Heart right ventricle (tissue), 16 donors: ENCODE measurements at regions not wholly inside any gene's neighbourhood (a gene's known extent, or its start where the extent isn't known, plus 50 kb on each side); places are given as distances from the start of the nearest gene placed in this dataset.

Source experiments
- ATAC-seq, 8 donors: fragments of 200-7000 bp; cut with Tn5 transposase; one replicate each; pipeline ENCODE4 v1.9.1; 2020; ENCODE audit warnings: mild to moderate bottlenecking in 8 of 8, moderate library complexity in 8 of 8, moderate number of reproducible peaks in 1 of 8
- DNase-seq, 2 donors: peaks; one replicate each; pipeline ENCODE4 v3.0.0-alpha.2; 2020
- H3K27ac ChIP-seq, 10 donors: fragments of 200-600 bp; sonication (generic) in 2 of 10; one replicate each; pipeline versions ENCODE4 v1.5.0 to v1.8.0; 2020 to 2022; ENCODE audit warnings: mild to moderate bottlenecking in 3 of 10
- H3K27me3 ChIP-seq, 7 donors: fragments of 200-600 bp; one replicate each; pipeline ENCODE4 v1.8.0; 2021 to 2022; ENCODE audit warnings: mild to moderate bottlenecking in 2 of 7
- H3K36me3 ChIP-seq, 9 donors: fragments of 200-600 bp; sonication (generic) in 1 of 9; one replicate each; pipeline versions ENCODE4 v1.5.0 to v1.8.0; 2020 to 2022; ENCODE audit warnings: mild to moderate bottlenecking in 2 of 9
- H3K4me1 ChIP-seq, 9 donors: fragments of 200-600 bp; sonication (generic) in 1 of 9; one replicate each; pipeline versions ENCODE4 v1.5.0 to v1.8.0; 2020 to 2022; ENCODE audit warnings: mild to moderate bottlenecking in 4 of 9
- H3K4me3 ChIP-seq, 10 donors: fragments of 200-600 bp; sonication (generic) in 2 of 10; one replicate each; pipeline versions ENCODE4 v1.5.0 to v1.8.0; 2020 to 2022; ENCODE audit warnings: mild to moderate bottlenecking in 7 of 10, moderate library complexity in 2 of 10
- H3K9me3 ChIP-seq, 11 donors: fragments of 200-600 bp in 10 of 11; sonication (generic) in 2 of 11; one replicate each; pipeline versions ENCODE4 v1.5.0 to v1.8.0; 2013 to 2022; ENCODE audit warnings: mild to moderate bottlenecking in 2 of 11, control low read depth in 1 of 11, moderate library complexity in 1 of 11
- CTCF ChIP-seq, 9 donors: fragments of 200-600 bp; sonication (generic) in 2 of 9; IDR thresholded peaks; one replicate each; pipeline versions ENCODE4 v1.5.0 to v1.8.0; 2021 to 2022; ENCODE audit warnings: antibody characterized with exemption in 9 of 9, mild to moderate bottlenecking in 5 of 9, moderate library complexity in 1 of 9
- WGBS, 2 donors: extraction: QIAGEN DNeasy Blood & Tissue Kit; methylation state at CpG; one replicate each; pipeline ENCODE4 v1.1.7; 2013; ENCODE audit warnings: inconsistent platforms in 1 of 2; 5-methylcytosine and 5-hydroxymethylcytosine counted together
- intact Hi-C, 10 donors: fragments of 100-400 bp; cut with DNase I; formaldehyde crosslinking; loops; one replicate each; pipeline versions ENCODE4 v1.11.1 to v1.14.2; 2022
- donor health status: Arrhythmogenic right ventricular cardiomyopathy.
- donor health status: ischemic (EF 13 %, LVEDD 7.1; RV severe dilation, severe dysfunction).
- donor health status: healthy with polysubstance abuse.
- donor health status: DM: no; HTN: yes; CAD: no.
- donor health status: DM: no; HTN: no; CAD: no.
- donor health status: ischemic (EF 25% LVEDD 6.9; RV normal size, moderate dysfunction).
- donor health status: ischemic (EF 25% LVEDD 5.7; RV mildly dilated, moderate dysfunction).
- donor health status: healthy.
- donor health status: DM: yes; HTN: yes; CAD: no.
- donor health status: Ischemic cardiomyopathy.
- donor health status: ischemic (EF 35%, LVEDD 5.7; RV mildly dilated, moderate dysfunction).
- donor health status: nonischemic (EF 11% LVEDD 7.7; RV severe dilation, severe dysfunction).
- donor health status: DM: yes; HTN: yes; CAD: no.
- donor health status: PGD.
- donor health status: ischemic (EF 29% LVEDD 5.4; RV normal size, mild dysfunction).
- donor health status: nonischemic (EF 23%, LVEDD 6.1; RV moderate dilation, normal function).

DNA sequence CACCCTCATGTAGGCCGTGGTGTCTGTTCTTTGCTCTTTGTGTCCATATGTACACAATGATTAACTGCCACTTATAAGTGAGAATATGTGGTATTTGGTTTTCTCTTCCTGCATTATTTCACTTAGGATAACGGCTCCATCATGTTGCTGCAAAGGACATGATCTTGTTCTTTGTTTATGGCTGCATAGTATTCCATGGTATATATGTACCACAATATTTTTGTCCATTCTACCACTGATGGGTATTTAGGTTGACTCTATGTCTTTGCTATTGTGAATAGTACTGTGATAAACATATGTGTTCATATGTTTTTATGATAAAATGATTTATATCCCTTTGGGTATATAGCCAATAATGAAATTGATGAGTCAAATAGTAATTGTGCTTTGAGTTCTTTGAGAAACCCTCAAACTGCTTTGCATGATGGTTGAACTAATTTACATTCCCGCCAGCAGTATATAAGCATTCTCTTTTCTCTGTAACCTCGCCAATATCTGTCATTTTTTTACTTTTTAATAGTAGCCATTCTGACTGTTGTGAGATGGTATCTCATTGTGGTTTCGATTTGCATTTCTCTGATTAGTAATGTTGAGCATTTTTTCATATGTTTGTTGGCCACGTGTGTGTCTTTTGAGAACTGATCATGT, 174.4 kb upstream of the NT5E start:
- intact Hi-C loops, result no loop called here
- Histone ChIP-seq H3K27me3 (no peaks in the 10 kb centered on the region), H3K27ac (no peak overlapping the region), H3K4me3 (no peak overlapping the region), H3K9me3 (peaks cover 0 to 8% (median 0%) of the 10 kb centered on the region in 11 donors), H3K4me1 (no peaks in the 10 kb centered on the region), H3K36me3 (no peaks in the 10 kb centered on the region)
- TF ChIP-seq CTCF (IDR thresholded peaks at IDR 0.05), result no peak
- DNase-seq, result no peak
- WGBS, 2 donors, result 72 to 75% methylated on average over 6 of the region's 6 CpGs
- ATAC-seq, result no peak

DNA sequence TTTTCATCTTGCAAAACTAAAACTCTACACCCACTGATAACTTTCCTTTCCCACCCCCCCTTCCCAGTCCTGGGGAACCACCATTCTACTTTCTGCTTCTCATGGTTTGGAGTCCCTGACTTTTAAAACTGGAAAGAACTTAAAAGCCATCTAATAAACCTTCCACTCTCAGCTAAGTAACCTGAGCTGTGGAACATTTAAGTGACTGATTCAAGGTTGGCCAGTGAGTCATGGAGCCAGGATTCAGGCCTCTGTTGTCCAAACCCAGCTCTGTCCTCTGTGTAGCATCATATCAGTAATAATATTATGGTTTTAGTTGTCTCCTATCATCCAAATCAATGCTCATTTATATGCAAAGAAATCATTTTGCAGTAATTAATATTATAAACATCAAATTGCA, 176.0 kb upstream of the NT5E start:
- Histone ChIP-seq H3K4me1 (no peaks in the 10 kb centered on the region), H3K27me3 (no peaks in the 10 kb centered on the region), H3K27ac (no peak overlapping the region), H3K9me3 (peaks cover 0 to 8% (median 0%) of the 10 kb centered on the region in 11 donors), H3K36me3 (no peaks in the 10 kb centered on the region), H3K4me3 (no peak overlapping the region)
- ATAC-seq (no peak), DNase-seq (no peak)
- no peak for TF ChIP-seq CTCF (IDR thresholded peaks at IDR 0.05)
- intact Hi-C loops, result no loop called here

DNA sequence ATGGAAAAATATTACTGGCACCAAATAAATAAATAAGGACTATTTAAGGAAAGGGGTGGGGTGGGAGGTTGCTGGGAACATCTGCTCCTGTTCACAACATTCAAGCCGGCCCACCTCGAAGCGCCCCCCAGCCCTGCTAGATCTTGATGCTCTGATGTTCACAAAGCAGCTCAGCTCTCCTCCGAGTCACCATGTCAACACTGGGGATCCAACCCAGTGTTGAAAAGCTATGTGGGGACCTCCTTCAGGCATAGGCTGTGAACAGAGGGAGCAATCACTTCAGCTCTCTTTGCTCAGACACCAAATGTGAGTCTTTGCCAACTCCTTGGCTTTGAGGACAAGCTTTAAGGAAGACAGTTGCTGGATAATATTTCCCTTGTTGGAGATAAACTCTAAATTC, 176.8 kb upstream of the NT5E start:
- H3K9me3 ChIP-seq, result peaks cover 0 to 8% (median 0%) of the 10 kb centered on the region in 11 donors
- 57 to 62% methylated on average over 4 of the region's 4 CpGs for WGBS, 2 donors
- no peak overlapping the region for H3K4me3 ChIP-seq
- no peak for DNase-seq
- TF ChIP-seq CTCF (IDR thresholded peaks at IDR 0.05), result no peak
- intact Hi-C loops, result no loop called here
- H3K27ac ChIP-seq, result no peak overlapping the region
- ATAC-seq, result no peak
- H3K27me3 ChIP-seq, result no peaks in the 10 kb centered on the region
- no peaks in the 10 kb centered on the region for H3K36me3 ChIP-seq
- H3K4me1 ChIP-seq, result no peaks in the 10 kb centered on the region

DNA sequence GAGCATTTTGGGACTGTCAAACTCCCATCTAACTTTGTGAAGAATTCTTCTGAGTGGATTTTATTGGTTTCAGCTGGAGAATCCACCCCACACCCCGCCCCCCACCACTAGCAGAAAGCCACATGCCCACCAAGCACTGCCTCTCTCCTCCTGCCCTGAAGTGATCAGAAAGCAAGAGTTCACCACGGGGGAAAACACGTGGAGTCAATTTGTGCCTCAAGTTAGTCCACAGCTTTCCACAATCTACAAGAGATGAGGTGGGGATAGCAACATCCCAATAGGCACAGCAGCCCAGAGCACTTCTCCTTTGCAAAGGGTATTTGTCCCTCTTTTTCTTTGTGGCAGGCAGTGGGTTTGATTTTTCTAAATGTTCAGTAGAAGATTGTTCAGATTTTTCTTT, 177.3 kb upstream of the NT5E start:
- H3K9me3 ChIP-seq, result peaks cover 0 to 8% (median 0%) of the 10 kb centered on the region in 11 donors
- no peaks in the 10 kb centered on the region for H3K4me1 ChIP-seq
- no peak for ATAC-seq
- no peaks in the 10 kb centered on the region for H3K36me3 ChIP-seq
- no peak overlapping the region for H3K4me3 ChIP-seq
- intact Hi-C loops, result no loop called here
- DNase-seq, result no peak
- H3K27ac ChIP-seq, result no peak overlapping the region
- no peaks in the 10 kb centered on the region for H3K27me3 ChIP-seq
- 34 to 43% methylated on average over 3 of the region's 3 CpGs for WGBS, 2 donors
- no peak for TF ChIP-seq CTCF (IDR thresholded peaks at IDR 0.05)
